ENCODE measurements at regions not wholly inside any gene's neighbourhood (a gene's known extent, or its start where the extent isn't known, plus 50 kb on each side); places are given as distances from the start of the nearest gene placed in this dataset.
"Not testable (repeated sequence)": the region's sequence is repeated elsewhere in the genome, so short reads cannot be mapped to it uniquely, and the experiment has no call there.

- not testable (repeated sequence) for DNase-seq
Measured at GRCh38 chr14:53242898-53243297, 89.8 kb upstream of the DDHD1 start.

DNA sequence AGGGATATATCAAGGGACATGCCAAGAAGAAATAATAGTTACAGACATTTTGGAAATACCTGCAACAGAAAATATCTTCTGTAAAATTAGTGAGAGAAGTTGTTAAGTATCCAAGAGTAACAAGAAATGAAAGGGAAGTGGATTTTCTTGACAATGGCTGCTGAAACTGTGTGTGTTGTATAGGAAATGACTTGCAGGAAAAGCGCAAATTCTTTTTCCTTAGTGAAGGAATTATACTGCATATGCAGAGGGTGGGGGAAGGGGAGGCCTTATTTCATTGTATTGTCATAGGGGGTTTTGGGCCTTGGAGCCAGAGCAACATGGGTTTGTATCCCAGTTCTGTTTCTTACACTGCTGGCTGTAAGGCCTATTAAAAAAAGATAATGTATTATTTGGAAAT is 84.4 kb upstream of the DDHD1 start:
- DNase-seq = no peak

DNA sequence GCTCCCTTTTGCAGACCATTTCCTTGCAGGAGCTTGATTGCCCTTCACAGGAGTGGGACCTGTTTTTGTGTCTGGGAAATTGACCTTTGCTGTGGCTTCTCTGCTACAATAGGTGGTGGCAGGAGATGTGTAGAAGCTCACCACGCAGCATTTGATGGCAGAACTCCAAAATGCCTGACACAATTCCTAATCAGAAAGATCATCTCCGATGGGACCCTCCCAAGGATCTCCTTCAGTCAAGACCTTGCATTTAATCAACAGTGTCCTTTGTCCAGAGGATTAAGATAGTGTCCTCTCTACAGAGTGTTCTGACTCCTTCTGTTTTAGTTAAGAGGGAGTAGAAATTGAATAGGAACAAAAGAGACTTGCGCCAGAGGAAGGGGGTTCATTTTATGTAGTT is 83.6 kb upstream of the DDHD1 start:
- no peak for DNase-seq

- DNase-seq = no peak
Measured at GRCh38 chr14:53231171-53231570, 78.0 kb upstream of the DDHD1 start.

DNA sequence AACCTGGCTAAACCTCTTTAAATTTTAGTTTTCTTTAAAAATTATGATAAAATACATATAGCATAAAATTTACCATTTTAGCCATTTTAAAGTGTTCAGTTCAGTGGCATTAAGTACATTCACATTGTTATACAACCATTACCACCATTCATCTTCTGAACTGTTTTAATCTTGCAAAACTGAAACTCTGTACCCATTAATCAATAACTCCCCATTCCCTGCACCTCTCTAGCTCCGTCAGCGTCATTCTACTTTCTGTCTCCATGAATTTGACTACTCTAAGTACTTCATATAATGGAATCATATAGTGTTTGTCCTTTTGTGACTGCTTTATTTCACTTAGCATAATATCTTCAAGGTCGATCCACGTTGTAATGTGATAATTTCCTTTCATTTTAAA is 75.8 kb upstream of the DDHD1 start:
- no peak for DNase-seq

GRCh38 chr14:53227154-53227718 is 74.1 kb upstream of the DDHD1 start:
- no peak for DNase-seq

DNA sequence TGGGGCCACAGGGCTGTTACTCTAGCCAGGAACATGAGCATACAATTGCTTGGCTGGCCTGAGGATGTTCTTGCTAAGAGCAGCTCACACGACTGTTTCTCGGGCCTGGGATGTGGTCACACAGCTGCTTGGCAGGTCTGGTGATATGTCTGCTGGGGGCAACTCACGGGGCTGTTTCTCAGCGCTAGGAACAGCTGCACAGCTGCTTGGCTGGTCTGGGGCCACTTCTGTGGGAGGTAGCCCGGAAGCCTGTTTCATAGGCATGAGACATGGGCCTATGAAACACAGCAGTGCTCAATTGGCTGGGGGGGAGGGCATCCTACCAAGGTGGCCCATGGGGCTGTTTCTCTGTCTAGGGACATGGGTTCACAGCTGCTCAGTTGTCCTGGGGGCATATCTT is 73.4 kb upstream of the DDHD1 start:
- DNase-seq = no peak

- DNase-seq = no peak
Measured at GRCh38 chr14:53220914-53221313, 67.8 kb upstream of the DDHD1 start.

GRCh38 chr14:53218161-53218560 is 65.0 kb upstream of the DDHD1 start:
- no peak for DNase-seq

DNA sequence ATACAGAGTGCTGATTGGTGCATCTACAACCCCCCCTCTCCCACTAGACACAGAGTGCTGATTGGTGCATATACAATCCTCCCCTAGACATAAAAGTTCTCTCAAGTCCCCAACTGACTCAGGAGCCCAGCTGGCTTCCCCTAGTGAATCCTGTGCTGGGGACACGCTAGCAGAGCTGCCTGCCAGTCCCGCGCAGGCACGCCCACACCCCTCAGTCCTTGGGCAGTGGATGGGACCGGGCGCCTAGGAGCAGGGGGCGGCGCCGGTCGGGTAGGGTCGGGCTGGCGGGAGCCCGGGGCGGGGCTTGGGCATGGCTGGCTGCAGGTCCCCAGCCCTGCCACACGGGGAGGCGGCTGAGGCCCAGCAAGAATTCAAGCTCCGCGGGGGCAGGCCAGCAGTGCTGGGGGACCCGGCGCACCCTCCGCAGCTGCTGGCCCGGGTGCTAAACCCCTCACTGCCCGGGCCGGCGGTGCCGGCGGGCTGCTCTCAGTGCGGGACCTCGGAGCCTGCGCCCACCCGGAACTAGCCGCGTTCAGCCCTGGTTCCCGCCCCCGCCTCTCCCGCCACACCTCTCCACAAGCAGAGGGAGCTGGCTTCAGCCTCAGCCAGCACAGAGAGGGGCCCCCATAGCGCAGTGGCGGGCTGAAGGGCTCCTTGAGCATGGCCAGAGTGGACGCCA is 64.3 kb upstream of the DDHD1 start:
- DNase-seq = peak; percentile 69

DNA sequence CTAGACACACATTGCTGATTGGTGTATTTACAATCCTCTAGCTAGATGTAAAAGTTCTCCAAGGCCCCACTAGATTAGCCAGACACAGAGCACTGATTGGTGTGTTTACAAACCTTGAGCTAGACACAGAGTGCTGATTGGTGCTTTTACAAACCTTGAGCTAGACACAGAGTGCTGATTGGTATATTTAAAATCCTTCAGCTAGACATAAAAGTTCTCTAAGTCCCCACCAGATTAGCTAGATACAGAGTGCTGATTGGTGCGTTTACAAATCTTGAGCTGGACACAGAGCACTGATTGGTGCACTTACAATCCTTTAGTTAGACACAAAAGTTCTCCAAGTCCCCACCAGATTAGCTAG is 63.8 kb upstream of the DDHD1 start:
- DNase-seq = not testable (repeated sequence)

- DNase-seq = not testable (repeated sequence)
Measured at GRCh38 chr14:53216478-53216877, 63.4 kb upstream of the DDHD1 start.

- no peak for DNase-seq
Measured at GRCh38 chr14:53215101-53215500, 62.0 kb upstream of the DDHD1 start.

GRCh38 chr14:53214384-53214783 is 61.3 kb upstream of the DDHD1 start:
- no peak for DNase-seq

DNA sequence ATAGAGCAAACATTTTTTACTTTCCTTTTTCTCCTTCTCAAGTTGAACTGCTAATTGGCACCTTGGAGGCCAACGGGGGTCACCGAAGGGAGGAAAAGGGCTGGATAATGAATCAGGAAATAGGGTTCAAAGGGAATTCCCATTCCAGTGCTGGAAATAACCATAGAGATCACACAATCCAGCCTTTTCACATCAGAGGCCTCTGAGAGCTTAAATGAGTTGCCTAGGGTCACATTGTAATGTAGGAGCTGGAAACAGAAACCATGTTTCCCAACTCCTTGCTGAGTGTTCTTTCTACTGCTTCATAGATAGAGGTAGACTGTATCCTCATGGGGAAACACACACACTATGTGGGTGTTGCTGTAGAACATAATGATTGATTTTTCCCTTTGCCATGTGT is 60.6 kb upstream of the DDHD1 start:
- no peak for DNase-seq

DNA sequence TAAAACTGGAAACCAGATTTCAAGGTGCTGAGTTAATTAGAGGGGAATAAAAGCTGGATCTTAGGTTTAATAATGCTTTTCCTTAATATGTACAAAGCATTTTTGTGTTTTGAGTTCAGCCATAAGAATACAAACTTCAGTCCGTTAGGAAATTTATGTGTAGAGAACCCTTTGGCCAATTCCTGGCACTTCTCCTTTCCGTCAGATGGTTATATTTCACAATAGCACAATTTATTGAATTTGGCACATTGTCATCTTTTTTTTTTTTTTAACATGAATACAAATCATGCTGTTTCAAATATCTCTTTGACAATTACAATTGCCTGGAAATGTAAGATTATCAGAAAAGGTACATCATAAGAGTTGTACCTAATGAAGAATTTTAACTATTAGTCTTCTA is 56.2 kb upstream of the DDHD1 start:
- no peak for DNase-seq

Measured in activated CD8-positive, alpha-beta memory T cell treated with anti-CD3 and anti-CD28 coated beads, Interleukin-2, amount 50 U/mL, for 4 hours (primary cell).